ENCODE measurements at regions not wholly inside any gene's neighbourhood (a gene's known extent, or its start where the extent isn't known, plus 50 kb on each side); places are given as distances from the start of the nearest gene placed in this dataset.

DNA sequence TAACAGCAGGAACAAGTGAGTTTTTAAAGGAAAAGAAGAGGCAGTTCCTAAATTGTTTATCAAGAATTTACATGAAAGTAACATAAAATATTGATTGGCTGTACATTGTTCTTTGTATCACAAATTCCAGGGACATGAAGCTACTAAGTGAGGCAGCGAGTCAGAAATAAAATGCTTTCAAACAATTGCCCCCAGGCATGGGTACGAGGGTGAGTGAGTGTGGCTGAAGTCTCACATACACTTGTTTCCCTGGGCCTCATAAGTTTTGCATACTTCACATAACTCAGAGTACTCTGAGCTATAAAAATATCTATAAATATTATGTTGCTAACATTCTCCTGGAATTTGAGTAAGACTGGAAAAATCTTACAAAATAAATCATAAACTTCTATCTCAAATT is 511.6 kb upstream of the PRKX start:
- DNase-seq = no peak

DNA sequence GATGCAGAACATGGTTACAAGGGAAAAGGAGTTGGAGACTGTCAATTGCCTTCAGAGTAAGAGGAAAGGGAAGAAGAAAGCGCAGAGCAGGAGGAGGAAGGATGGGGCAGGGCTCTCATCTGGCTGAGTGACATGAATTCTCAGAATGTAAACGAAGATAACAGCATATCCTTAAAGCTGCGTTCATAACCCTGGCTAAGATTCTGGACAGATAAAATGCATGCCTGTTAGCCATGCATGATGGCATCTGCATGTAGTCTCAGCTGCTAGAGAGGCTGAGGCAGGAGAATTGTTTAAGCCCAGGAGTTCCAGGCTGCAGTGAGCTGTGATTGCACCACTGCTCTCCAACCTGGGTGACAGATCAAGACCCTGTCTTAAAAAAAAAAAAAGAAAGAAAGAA is 493.5 kb upstream of the PRKX start:
- DNase-seq = no peak

DNA sequence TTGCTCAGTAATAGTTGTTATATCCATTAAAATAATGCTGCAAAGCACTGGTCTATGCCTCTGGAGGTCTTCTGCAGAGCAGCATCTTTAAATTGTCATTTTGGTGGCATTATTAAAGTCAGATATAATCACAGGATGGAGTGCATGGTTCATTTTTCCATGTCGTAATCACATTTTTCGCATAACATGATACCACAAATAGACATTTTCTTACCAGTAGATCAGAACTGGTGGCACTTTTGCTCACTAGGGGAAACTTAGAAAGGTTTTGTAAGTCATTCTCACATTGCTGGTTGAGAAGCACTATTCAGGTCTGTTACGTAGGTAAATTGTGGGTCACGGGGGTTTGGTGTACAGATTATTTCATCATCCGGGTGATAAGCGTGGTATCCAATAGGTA is 484.5 kb upstream of the PRKX start:
- no peak for DNase-seq

DNA sequence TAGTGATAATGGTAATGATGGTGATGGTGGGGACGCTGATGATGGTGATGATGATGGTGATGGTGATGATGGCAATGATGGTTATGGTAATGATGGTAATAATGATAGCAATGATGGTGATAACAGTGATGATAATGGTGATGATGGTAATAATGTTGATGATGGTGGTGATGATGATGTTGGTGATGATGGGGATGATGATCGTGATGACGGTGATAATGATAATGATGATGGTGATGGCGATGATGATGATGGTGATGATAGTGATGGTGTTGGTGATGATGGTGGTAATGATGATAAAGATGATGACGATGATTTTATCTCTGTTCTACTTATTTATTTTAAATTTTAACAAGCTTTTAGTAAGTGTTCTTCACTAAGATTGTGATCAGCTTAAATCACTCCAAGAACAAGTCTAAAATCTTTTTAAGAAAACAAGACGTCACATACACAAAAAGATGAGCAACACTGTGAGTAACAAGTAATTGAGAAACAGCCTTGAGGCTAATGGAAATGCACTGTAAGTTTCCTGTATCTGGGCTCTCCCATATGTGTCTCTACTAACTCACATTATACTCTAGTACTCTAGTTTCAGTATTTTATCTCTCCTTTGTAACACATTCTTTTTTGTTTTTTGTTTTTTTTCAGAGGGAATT is 480.2 kb upstream of the PRKX start:
- no peak for DNase-seq

DNA sequence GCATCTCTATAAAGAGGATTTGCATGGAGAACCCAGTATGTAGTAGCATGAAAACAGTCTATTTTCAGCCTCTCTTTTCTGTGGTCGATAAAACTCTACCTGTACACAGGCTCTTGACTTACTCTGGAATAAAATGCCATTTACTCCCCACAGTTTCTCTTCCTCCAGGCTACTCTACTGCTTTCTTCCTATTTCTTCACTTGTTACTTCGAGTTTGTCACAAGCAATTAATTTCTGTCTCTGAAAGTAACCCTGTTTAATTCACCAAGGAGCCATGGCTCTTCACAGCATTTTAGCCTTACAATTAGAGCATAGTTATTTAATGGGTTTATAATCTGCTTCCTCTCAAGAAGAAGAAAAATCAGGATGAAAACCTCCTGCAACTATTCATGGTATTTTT is 472.9 kb upstream of the PRKX start:
- DNase-seq = no peak

DNA sequence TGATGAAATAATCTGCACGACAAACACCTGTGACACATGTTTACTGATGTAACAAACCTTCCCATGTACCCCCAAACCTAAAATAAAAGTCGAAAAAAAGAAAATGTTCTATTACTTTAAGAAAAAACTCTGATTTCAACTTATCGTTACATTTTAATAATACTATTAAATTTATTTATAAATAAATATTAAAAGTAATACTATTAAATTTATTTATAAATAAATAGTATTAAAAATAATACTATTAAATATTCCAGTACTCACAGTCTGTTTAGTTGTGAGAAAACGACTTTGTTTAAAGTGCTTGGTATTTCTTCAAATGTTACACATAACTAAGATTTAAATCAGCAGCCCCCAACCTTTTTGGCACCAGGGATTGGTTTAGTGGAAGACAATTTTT is 471.6 kb upstream of the PRKX start:
- no peak for DNase-seq

DNA sequence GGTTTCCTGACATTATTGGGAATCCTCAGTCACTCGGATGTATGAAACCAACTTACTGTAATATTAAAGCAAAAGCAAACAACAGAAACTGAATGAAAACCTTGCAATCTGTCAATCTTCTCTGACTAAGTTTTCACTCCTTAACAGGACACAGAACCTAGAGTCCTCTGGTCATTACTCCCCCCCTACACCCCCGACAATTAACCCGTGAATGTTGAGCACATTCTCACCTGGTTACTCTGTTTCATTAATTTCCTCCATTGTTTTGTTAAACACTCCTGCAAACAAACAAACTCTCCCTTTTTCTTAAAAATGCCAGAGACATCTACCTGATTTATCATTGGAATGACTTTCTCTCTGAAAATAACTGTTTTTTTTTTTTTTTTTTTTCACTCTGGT is 469.0 kb upstream of the PRKX start:
- no peak for DNase-seq

DNA sequence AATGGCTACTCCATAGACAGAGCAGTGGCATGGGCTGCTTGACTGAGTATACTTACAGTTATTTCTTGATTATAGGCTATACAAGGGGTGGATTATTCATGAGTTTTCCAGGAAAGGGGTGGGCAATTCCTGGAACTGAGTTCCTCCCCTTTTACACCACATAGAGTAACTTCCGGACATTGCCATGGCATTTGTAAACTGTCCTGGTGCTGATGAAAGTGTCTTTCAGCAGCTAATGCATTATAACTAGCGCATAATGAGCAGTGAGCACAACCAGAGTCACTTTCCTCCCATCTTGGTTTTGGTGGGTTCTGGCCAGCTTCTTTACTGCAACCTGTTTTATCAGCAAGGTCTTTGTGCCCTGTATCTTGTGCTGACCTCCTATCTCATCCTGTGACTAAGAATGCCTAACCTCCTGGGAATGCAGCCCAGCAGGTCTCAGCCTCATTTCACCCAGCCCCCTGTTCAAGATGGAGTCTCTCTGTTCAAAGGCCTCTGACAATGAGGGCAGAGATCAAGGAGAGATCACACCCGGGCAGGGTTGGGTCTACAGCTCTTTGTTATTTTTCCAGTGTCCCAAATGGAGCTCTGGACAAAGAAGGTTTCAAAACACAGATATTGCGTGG is 468.4 kb upstream of the PRKX start:
- DNase-seq = no peak

DNA sequence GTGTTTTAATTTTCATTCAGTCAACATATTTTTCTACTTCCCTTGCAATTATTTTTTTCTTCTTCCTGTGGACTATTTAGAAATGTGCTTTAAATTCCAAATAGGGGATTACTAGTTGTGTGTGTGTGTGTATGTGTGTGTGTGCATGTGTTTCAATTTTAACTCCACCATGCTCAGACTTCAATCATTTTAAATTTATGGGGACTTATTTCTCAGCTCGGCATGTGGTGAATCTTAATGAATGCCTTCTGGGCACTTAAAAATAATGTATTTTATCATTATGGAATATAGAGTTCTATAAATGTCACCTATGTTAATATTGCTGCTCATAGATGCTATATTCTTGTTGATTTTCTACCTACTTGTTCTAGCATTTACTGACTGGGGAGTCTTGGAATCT is 465.6 kb upstream of the PRKX start:
- no peak for DNase-seq

DNA sequence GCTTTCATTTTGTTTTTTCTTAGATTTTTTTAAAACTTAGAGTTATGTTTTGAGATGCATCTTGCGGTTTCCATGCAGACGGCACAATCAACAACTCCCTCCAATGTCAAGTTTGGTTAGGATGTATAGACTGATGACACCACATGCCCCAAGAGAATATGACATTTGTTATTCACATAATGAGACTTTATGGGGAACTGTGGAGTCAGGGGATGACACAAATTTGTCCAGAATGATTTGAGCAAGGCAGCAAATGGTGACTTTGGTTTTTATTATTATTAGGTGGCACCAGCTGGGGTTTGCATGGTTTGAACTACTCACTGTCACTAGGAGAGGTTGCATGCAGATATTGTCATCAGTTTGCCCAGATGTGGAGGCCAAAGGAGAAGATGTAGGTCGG is 461.8 kb upstream of the PRKX start:
- no peak for DNase-seq

DNA sequence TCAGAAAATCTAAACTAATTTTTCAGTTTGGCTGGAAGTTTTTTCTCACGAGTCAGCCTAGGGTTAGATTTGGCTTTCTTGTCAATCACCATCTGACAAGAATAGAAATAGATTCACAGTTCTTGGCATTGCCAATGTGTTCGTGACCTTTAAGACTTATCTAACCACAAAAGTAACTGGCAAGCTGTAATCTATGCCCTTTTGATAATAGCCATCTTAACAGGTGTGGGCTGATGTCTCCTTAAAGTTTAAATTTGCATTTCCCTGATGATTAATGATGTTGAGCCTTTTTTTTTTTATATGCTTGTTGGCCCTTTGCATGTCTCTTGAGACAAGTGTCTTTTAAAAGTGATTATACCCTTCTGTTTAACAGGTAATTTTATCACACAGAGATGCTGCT is 460.3 kb upstream of the PRKX start:
- DNase-seq = no peak

DNA sequence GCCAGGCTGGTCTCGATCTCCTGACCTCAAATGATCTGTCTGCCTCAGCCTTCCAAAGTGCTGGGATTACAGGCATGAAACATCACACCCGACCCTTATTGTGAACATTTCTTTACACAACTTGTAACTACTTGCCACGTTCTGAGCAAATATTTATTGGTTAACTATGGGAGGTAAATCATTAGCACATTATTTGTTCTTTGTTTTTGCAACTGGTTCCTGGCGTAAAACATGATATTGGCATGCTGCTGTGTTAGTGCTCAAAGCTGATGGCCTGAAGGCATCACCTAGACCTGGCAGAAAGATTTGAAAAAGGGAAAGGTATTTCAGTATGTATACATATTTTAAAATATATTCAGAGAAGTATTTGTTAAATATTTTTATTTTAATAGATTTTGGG is 438.3 kb upstream of the PRKX start:
- DNase-seq = no peak

DNA sequence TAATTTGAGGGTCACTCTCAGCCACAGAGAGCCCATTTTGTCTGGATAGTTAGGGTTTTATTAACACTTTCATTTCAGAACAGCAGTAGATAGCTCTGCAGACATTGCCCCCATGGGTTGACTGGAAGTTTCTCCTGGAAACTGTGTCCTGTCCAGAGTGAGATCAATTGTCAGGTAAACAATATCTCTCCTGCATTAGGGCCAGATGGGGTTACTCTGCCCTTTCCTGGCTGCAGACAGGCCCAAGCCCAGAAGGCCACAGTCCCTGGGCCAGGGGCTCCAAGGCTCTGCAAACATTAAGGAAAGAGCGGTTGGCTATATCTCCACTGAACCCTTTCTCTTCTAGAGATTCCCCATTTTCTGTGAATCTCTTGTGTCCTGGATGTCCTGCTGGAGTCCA is 436.8 kb upstream of the PRKX start:
- DNase-seq = no peak

DNA sequence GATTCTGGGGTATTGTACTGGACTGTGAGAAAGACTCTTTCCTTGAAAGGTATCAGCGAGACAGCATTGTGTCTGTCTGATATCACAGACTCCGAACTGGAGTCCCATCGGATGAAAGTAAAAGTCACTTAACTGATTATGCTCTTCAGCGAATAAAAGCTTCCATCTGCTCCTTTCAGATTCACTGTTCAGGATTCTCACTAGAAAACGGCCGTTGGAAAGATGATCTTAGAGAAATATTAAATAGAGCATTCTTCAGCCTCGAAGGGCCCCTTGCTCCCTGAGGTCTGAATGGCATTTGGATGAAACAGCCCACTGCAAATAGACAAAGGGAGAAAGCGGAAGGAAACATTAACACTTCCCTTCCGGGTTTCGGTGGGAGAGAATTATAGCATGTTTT is 416.2 kb upstream of the PRKX start:
- no peak for DNase-seq

DNA sequence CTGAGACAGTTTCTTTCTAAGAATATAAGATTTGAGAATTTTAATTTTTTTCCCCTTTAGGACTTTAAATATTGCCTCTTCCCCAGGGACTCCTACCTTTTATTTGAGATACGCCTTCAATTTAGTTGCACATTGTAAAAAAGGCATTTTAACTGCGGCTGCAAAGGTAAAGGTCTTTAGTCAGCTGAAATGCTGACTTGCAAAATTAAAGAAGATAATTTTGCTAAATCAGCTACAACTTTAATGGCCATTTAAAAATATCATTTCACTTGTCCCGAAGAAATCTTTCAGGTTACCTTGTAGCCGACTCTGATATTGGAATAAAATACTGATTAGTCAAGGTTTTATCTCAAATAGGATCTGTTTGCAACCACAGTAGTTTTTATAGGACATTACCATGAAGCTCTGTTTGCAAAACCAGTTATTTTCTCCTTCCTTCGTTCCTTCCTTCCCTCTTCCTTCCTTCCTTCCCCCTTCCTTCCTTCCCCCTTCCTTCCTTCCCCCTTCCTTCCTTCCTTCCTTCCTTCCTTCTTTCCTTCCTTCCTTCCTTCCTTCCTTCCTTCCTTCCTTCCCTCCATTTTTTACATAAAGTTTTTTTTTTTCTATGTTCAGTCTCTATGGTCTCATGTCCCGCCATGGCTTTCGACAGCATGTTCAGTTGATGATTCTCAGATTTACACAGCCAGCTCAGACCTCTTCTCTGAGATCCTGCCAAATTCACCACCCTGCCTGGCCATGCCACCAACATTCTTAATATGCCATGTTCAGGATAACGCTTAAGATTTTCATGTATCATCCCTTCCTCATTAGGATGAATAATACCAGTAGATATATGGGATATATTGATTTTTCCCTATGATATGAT is 405.4 kb upstream of the PRKX start:
- DNase-seq = no peak

DNA sequence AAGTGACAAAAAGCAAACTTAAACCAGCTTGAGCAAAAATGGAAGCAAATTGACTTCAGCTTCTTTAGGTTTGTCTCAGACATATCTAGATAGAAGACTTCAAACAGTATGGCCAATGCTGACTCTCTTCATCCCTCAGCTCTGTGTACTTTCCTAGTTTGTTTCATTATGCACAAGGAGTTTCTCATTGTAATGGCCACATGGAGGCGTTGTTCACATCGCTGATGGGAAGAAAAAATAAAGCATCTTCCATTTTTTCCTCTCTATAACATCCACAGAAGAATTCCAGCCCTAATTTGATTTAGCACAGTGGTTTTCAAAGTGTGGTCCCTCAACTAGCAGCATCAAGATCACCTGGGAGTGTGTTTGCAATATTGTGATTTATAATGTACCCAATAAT is 397.5 kb upstream of the PRKX start:
- DNase-seq = no peak

DNA sequence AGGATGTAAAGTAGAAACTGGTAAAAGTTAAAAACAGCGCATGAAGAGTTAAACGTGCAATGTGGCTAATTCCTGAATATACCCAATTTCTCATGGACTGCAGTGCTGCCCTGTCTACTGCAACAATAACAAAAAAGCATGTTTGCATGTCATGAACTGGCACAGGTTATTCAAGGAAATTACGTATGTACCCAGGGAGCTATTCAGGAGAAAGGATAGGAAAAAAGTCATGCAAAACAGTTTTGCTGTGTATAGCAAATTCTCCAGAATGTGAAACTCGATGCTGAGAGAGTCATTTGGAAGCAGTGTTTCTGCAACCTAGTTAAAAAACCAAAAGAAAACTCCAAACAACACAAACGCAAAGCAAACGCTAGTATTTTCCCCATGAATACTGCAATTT is 381.5 kb upstream of the PRKX start:
- DNase-seq = no peak

DNA sequence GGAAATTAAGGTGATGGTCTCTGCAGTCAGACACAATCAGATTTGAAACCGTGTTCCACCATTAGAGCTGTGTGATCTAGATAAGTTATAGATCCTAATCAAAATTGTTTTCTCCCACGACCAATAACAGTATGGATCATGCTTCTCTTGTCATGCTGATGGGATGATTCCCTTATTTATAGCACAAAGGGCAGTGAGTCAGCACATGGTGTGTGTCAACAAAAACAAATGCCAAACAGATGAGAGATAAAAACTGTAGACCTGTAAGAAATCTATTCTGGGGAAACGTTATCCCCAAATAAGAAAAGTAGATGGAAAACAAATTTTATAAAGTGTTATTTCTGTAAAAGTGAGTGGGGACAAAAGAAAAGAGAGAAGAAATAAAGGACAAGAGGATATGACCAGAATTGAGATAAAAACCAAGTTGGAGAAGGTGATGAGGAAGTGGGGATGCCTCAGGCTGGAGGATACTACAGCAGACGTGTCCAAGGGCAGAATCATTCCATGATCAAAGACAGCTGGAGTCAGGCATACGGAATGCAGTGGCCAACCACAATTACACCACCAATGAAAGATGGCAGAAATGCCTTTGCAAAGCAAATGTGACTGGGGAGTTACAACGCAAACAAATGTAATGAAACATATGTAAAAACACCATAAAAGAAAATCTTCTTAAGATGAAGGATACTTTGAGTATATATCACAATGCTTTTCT is 377.8 kb upstream of the PRKX start:
- no peak for DNase-seq

DNA sequence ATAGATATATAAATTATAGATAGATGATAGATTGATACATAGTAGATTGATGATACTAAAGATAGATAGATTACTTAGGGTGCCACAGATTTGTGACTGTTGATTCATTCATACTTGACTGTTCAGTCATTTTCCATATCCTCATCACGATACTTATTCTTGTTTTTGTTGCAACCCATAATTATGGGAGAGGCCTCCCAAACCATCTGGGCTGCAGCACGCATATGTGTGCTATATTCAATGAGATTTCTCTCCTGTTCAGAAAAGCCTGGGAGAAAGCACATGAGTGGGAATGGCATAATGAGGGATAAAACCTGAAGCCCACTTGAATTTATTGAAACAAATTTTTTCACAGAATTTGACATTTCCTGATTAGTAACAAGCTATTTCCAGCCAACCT is 346.4 kb upstream of the PRKX start:
- DNase-seq = no peak

DNA sequence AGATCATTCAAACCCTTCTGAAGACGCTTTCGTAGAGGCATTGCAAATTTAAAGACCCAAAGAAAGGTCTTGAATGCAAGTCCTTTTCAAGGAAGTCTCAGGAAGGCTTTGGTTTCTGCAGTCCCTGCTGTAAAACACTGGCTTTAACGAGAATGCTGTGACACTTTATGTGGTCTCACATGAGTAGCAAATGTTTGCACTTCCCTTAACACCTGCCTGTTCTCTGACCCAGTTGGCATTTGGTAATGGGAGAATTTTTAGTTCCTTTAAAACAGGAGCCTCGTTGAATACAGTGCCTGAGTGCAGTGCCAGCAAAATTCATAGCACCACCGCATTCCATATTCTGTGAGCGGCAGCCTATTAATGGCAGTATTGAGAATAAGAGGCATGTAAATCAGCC is 330.5 kb upstream of the PRKX start:
- DNase-seq = no peak

DNA sequence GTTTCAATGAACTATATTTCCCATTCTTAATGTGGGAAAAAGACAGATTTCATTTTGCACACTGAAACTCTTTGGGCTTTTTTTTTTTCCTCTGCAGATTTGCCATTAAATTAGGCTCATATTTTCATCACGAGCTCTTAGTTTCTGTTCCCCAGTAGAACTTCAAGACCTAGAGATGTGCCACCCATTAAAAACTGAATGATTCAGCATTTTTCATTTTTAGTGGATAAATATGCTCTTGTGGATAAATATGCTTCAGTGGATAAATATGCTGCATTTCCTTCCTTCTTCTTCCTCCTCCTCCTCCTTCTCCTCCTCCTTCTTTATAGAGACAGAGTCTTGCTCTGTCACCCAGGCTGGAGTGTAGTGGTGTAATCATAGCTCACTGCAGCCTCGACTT is 322.4 kb upstream of the PRKX start:
- no peak for DNase-seq

DNA sequence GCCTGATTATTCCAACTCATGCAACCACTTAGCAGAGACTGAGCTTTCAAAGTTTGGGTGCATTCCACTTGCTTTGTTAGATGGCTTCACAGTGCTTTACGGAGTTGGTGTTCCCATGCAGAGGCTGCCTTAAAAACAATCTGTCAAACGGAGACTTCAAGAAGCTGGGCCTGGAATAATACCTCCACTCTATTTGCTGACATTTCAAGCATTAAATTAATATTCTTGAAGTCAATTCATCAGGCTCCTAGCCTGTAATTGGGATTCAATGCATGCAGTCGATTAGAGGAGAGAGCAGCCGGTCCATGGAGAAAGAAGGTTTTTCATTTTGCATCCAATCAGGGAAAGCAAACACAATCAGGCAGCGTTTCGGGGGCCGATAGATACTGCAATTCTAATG is 314.7 kb upstream of the PRKX start:
- DNase-seq = no peak

DNA sequence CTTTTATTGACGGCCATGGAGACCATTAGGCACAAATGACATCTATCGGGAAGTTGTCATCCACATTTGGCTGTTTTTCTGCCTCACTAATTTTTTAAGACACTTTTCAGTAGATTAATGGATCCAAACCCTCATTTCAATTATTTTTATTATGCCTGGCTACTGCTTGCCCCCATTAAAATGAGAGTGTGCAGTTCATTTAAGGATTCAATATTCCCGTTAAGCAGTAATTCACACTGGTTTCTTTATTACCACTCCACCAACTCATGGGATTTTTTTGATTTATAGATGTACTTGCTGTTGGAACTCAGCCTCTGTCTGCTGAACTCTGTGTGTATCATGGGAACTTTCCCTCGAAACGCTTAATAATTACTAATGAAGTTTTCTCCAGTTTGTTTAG is 291.8 kb upstream of the PRKX start:
- no peak for DNase-seq

DNA sequence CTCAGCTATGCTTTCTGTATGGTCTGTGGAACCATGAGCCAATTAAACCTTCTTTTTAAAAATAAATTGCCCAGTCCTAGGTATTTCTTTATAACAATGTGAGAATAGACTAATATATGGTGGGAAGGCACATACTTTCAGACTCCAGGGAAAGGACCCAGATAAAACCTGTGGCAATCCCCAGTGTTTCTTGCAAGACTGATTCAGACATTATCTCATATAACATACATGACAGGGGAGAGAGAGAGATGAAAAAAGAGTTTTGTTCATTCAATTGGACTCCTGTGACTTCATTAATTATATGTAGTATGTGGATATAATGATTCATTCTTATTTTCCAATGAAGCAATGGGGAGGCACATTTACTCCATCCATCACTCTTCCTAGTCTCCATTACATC is 291.4 kb upstream of the PRKX start:
- DNase-seq = no peak
